ENCODE measurements at regions not wholly inside any gene's neighbourhood (a gene's known extent, or its start where the extent isn't known, plus 50 kb on each side); places are given as distances from the start of the nearest gene placed in this dataset.

- no peak overlapping the region for H3K27ac ChIP-seq
Measured at GRCh38 chr5:56516035-56516434, 282.9 kb upstream of the ANKRD55 start.

GRCh38 chr5:56515011-56515410 is 281.9 kb upstream of the ANKRD55 start:
- Histone ChIP-seq H3K9me3 (no peaks in the 10 kb centered on the region), H3K9ac (ENCODE audit: low read depth in 2 of 2, low read length in 2 of 2) (no peak overlapping the region), H3K4me3 (no peak overlapping the region), H3K27me3 (no peaks in the 10 kb centered on the region), H3K4me1 (no peaks in the 10 kb centered on the region), H3K27ac (no peak overlapping the region), H3K36me3 (no peaks in the 10 kb centered on the region)
- no peak for TF ChIP-seq CTCF (IDR thresholded peaks at IDR 0.05)
- DNase-seq = no peak
- intact Hi-C loops (cut with DNase I) = no loop called here

More at GRCh38 chr5:56516035-56516434, 282.9 kb upstream of the ANKRD55 start:
- DNase-seq = no peak
- no peak for TF ChIP-seq CTCF (IDR thresholded peaks at IDR 0.05)
- H3K27me3 ChIP-seq = no peaks in the 10 kb centered on the region
- intact Hi-C loops (cut with DNase I) = no loop called here
- no peak overlapping the region for H3K4me3 ChIP-seq
- H3K9ac ChIP-seq (ENCODE audit: low read depth in 2 of 2, low read length in 2 of 2) = no peak overlapping the region
- no peaks in the 10 kb centered on the region for H3K36me3 ChIP-seq
- H3K9me3 ChIP-seq = no peaks in the 10 kb centered on the region
- H3K4me1 ChIP-seq = no peaks in the 10 kb centered on the region

GRCh38 chr5:56514245-56514644 is 281.1 kb upstream of the ANKRD55 start:
- no peaks in the 10 kb centered on the region for H3K27me3 ChIP-seq
- no peak for DNase-seq
- H3K9ac ChIP-seq (ENCODE audit: low read depth in 2 of 2, low read length in 2 of 2) = no peak overlapping the region
- no peak for TF ChIP-seq CTCF (IDR thresholded peaks at IDR 0.05)
- no peak overlapping the region for H3K27ac ChIP-seq
- no peaks in the 10 kb centered on the region for H3K36me3 ChIP-seq
- intact Hi-C loops (cut with DNase I) = no loop called here
- no peak overlapping the region for H3K4me3 ChIP-seq
- no peaks in the 10 kb centered on the region for H3K4me1 ChIP-seq
- H3K9me3 ChIP-seq = no peaks in the 10 kb centered on the region

GRCh38 chr5:56513141-56513540 is 280.0 kb upstream of the ANKRD55 start:
- Histone ChIP-seq H3K4me1 (no peaks in the 10 kb centered on the region), H3K27me3 (no peaks in the 10 kb centered on the region), H3K9ac (ENCODE audit: low read depth in 2 of 2, low read length in 2 of 2) (no peak overlapping the region), H3K4me3 (no peak overlapping the region), H3K36me3 (no peaks in the 10 kb centered on the region), H3K9me3 (no peaks in the 10 kb centered on the region), H3K27ac (no peak overlapping the region)
- TF ChIP-seq CTCF (IDR thresholded peaks at IDR 0.05) = no peak
- intact Hi-C loops (cut with DNase I) = no loop called here
- DNase-seq = no peak

GRCh38 chr5:56512313-56512996 is 279.3 kb upstream of the ANKRD55 start:
- no peaks in the 10 kb centered on the region for H3K4me1 ChIP-seq
- no peak for DNase-seq
- H3K9me3 ChIP-seq = no peaks in the 10 kb centered on the region
- no peak overlapping the region for H3K9ac ChIP-seq (ENCODE audit: low read depth in 2 of 2, low read length in 2 of 2)
- intact Hi-C loops (cut with DNase I) = no loop called here
- no peak overlapping the region for H3K4me3 ChIP-seq
- H3K27me3 ChIP-seq = no peaks in the 10 kb centered on the region
- no peak for TF ChIP-seq CTCF (IDR thresholded peaks at IDR 0.05)
- H3K27ac ChIP-seq = no peak overlapping the region
- no peaks in the 10 kb centered on the region for H3K36me3 ChIP-seq

Data from colonic mucosa (tissue), 4 donors.